Neural cell (in vitro differentiated cells): ENCODE measurements at regions not wholly inside any gene's neighbourhood (a gene's known extent, or its start where the extent isn't known, plus 50 kb on each side); places are given as distances from the start of the nearest gene placed in this dataset.

ENCODE experiments used
- H2AFZ ChIP-seq: fragments of 200-600, 300-800 bp; sonication (generic), shearing (Covaris generic); 2 replicates; pipeline ENCODE4 v1.6.0; 2014; ENCODE audit warnings: low read depth, mild to moderate bottlenecking, antibody characterized with exemption, low read length, moderate library complexity
- H3F3A ChIP-seq: fragments of 200-600 bp; shearing (Covaris generic); 2 replicates; pipeline ENCODE4 v1.6.1; 2016; ENCODE audit warnings: mild to moderate bottlenecking, moderate library complexity, mixed read lengths, antibody characterized with exemption, low read length; ENCODE audit not compliant: insufficient read depth, poor library complexity, severe bottlenecking
- H3K27ac ChIP-seq: fragments of 200-600, 300-800 bp; sonication (generic), shearing (Covaris generic); 2 replicates; pipeline ENCODE4 v1.5.1; 2014; ENCODE audit warnings: mild to moderate bottlenecking, low read length, moderate library complexity
- H3K27me3 ChIP-seq: fragments of 300-800, 200-600 bp; sonication (generic), shearing (Covaris generic); 2 replicates; pipeline ENCODE4 v1.6.0; 2014; ENCODE audit warnings: mild to moderate bottlenecking, low read depth, low read length, moderate library complexity; ENCODE audit not compliant: insufficient read depth
- H3K36me3 ChIP-seq: fragments of 300-800, 200-600 bp; sonication (generic), shearing (Covaris generic); 2 replicates; pipeline ENCODE4 v1.5.1; 2014; ENCODE audit warnings: mild to moderate bottlenecking, antibody characterized with exemption, low read length, moderate library complexity; ENCODE audit not compliant: insufficient read depth
- H3K4me2 ChIP-seq: fragments of 300-800, 200-600 bp; sonication (generic), shearing (Covaris generic); 2 replicates; pipeline ENCODE4 v1.6.0; 2014; ENCODE audit warnings: mild to moderate bottlenecking, low read length
- H3K4me3 ChIP-seq: fragments of 300-800, 200-600 bp; sonication (generic), shearing (Covaris generic); 2 replicates; pipeline ENCODE4 v1.5.1; 2014; ENCODE audit warnings: mild to moderate bottlenecking, low read length, moderate library complexity
- H3K79me2 ChIP-seq: fragments of 200-600 bp; shearing (Covaris generic); replicated peaks from 2 replicates; pipeline ENCODE4 v1.6.0; 2014; ENCODE audit warnings: mild to moderate bottlenecking, low read length, moderate library complexity; ENCODE audit not compliant: insufficient read depth
- H3K9ac ChIP-seq: fragments of 300-800, 200-600 bp; sonication (generic), shearing (Covaris generic); 2 replicates; pipeline ENCODE4 v1.6.1; 2016; ENCODE audit warnings: mild to moderate bottlenecking, low read length, mixed read lengths
- H3K9me2 ChIP-seq: fragments of 200-600 bp; shearing (Covaris generic); 2 replicates; pipeline ENCODE4 v1.6.1; 2016; ENCODE audit warnings: mild to moderate bottlenecking, low read length, mixed read lengths; ENCODE audit not compliant: insufficient read depth
- H3K9me3 ChIP-seq: fragments of 200-600, 300-800 bp; sonication (generic), shearing (Covaris generic); 2 replicates; pipeline ENCODE4 v1.6.1; 2016; ENCODE audit warnings: mild to moderate bottlenecking, mixed run types, low read length, moderate library complexity, mixed read lengths
- H4K20me1 ChIP-seq: fragments of 200-600 bp; shearing (Covaris generic); 2 replicates; pipeline ENCODE4 v1.6.1; 2016; ENCODE audit warnings: mild to moderate bottlenecking, mixed run types; ENCODE audit not compliant: insufficient read depth
- EP300 ChIP-seq: fragments of 450-650 bp; conservative IDR thresholded peaks from 2 replicates; pipeline ENCODE4 v1.6.1; 2014; ENCODE audit warnings: antibody characterized with exemption, mild to moderate bottlenecking, moderate library complexity; ENCODE audit not compliant: poor library complexity, severe bottlenecking
- EZH2 ChIP-seq: fragments of 200-600, 300-800 bp; shearing (Covaris generic), sonication (generic); IDR thresholded peaks from 2 replicates; pipeline ENCODE4 v1.6.1; 2014; ENCODE audit warnings: antibody characterized with exemption, low read length, borderline replicate concordance, mild to moderate bottlenecking; ENCODE audit not compliant: insufficient read depth, poor library complexity, severe bottlenecking
- MXI1 ChIP-seq: fragments of 450-650 bp; conservative IDR thresholded peaks from 2 replicates; pipeline ENCODE4 v1.6.1; 2014; ENCODE audit warnings: antibody characterized with exemption, mild to moderate bottlenecking; ENCODE audit not compliant: poor library complexity, severe bottlenecking
- POLR2AphosphoS5 ChIP-seq: IDR thresholded peaks from 2 replicates; pipeline ENCODE4 v1.6.1; 2012
- RAD21 ChIP-seq: fragments of 450-650 bp; conservative IDR thresholded peaks from 2 replicates; pipeline ENCODE4 v1.6.1; 2014; ENCODE audit warnings: antibody characterized with exemption, mild to moderate bottlenecking, moderate library complexity
- SMC3 ChIP-seq: fragments of 450-650 bp; conservative IDR thresholded peaks from 2 replicates; pipeline ENCODE4 v1.6.1; 2014; ENCODE audit warnings: antibody characterized with exemption, mild to moderate bottlenecking, moderate library complexity; ENCODE audit not compliant: poor library complexity
- TAF1 ChIP-seq: IDR thresholded peaks from 2 replicates; pipeline ENCODE4 v1.6.1; 2012; ENCODE audit warnings: low read depth
- TF ChIP-seq, protein P1 (sequence below): fragments of 450-650 bp; IDR thresholded peaks from 2 replicates; pipeline ENCODE4 v1.5.1; 2014; ENCODE audit warnings: antibody characterized with exemption, mild to moderate bottlenecking, moderate library complexity; ENCODE audit not compliant: poor library complexity, severe bottlenecking
- TF ChIP-seq, protein P2 (sequence below): IDR thresholded peaks from 2 replicates; pipeline ENCODE4 v1.6.1; 2012; ENCODE audit warnings: borderline replicate concordance

DNA sequence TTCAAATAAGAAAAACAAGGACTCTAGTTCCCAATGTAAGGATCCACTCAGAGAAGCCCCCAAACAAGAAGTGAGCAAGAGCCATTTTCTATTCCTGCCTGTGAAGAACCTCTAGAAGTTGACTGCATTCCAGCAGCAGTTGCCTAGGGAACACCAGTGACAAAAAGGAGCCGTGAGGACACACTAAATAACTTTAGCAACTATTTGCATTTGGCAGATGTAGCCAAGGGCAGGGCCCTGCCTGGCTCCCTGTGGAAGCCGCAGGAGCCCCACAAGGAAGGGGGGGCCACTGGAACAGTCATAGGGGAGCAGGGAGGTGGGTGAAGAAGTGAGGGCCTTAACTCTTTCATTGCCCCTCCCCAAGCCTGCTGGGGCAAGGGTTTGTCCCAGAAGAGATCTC is 470.2 kb upstream of the PROK2 start:
- Histone ChIP-seq H2AFZ (no peak overlapping the region), H3K4me2 (no peak overlapping the region)
- TF ChIP-seq TAF1: no peak

GRCh38 chr3:72254483-72254882 is 469.5 kb upstream of the PROK2 start:
- Histone ChIP-seq H3F3A (no peaks in the 10 kb centered on the region), H3K27ac (no peak overlapping the region), H3K9me2 (no peaks in the 10 kb centered on the region), H3K4me3 (no peak overlapping the region), H4K20me1 (no peaks in the 10 kb centered on the region), H3K27me3 (no peaks in the 10 kb centered on the region), H3K79me2 (no peaks in the 10 kb centered on the region), H3K36me3 (no peaks in the 10 kb centered on the region), H3K4me2 (no peak overlapping the region), H2AFZ (no peak overlapping the region), H3K9me3 (no peaks in the 10 kb centered on the region), H3K9ac (no peak overlapping the region)
- TF ChIP-seq TAF1 (no peak), MXI1 (no peak), POLR2AphosphoS5 (no peak), RAD21 (no peak), EP300 (no peak), SMC3 (no peak), EZH2 (no peak)
- TF ChIP-seq, protein P1, sequence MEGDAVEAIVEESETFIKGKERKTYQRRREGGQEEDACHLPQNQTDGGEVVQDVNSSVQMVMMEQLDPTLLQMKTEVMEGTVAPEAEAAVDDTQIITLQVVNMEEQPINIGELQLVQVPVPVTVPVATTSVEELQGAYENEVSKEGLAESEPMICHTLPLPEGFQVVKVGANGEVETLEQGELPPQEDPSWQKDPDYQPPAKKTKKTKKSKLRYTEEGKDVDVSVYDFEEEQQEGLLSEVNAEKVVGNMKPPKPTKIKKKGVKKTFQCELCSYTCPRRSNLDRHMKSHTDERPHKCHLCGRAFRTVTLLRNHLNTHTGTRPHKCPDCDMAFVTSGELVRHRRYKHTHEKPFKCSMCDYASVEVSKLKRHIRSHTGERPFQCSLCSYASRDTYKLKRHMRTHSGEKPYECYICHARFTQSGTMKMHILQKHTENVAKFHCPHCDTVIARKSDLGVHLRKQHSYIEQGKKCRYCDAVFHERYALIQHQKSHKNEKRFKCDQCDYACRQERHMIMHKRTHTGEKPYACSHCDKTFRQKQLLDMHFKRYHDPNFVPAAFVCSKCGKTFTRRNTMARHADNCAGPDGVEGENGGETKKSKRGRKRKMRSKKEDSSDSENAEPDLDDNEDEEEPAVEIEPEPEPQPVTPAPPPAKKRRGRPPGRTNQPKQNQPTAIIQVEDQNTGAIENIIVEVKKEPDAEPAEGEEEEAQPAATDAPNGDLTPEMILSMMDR: no peak
- TF ChIP-seq, protein P2, sequence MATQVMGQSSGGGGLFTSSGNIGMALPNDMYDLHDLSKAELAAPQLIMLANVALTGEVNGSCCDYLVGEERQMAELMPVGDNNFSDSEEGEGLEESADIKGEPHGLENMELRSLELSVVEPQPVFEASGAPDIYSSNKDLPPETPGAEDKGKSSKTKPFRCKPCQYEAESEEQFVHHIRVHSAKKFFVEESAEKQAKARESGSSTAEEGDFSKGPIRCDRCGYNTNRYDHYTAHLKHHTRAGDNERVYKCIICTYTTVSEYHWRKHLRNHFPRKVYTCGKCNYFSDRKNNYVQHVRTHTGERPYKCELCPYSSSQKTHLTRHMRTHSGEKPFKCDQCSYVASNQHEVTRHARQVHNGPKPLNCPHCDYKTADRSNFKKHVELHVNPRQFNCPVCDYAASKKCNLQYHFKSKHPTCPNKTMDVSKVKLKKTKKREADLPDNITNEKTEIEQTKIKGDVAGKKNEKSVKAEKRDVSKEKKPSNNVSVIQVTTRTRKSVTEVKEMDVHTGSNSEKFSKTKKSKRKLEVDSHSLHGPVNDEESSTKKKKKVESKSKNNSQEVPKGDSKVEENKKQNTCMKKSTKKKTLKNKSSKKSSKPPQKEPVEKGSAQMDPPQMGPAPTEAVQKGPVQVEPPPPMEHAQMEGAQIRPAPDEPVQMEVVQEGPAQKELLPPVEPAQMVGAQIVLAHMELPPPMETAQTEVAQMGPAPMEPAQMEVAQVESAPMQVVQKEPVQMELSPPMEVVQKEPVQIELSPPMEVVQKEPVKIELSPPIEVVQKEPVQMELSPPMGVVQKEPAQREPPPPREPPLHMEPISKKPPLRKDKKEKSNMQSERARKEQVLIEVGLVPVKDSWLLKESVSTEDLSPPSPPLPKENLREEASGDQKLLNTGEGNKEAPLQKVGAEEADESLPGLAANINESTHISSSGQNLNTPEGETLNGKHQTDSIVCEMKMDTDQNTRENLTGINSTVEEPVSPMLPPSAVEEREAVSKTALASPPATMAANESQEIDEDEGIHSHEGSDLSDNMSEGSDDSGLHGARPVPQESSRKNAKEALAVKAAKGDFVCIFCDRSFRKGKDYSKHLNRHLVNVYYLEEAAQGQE: no peak

More for the DNA sequence above, 470.2 kb upstream of the PROK2 start:
- H3F3A ChIP-seq: no peaks in the 10 kb centered on the region
- no peaks in the 10 kb centered on the region for H3K9me2 ChIP-seq
- H3K9ac ChIP-seq: no peak overlapping the region
- no peak overlapping the region for H3K4me3 ChIP-seq
- H3K27ac ChIP-seq: no peak overlapping the region
- no peaks in the 10 kb centered on the region for H3K36me3 ChIP-seq
- H4K20me1 ChIP-seq: no peaks in the 10 kb centered on the region
- no peaks in the 10 kb centered on the region for H3K79me2 ChIP-seq
- H3K9me3 ChIP-seq: no peaks in the 10 kb centered on the region
- no peaks in the 10 kb centered on the region for H3K27me3 ChIP-seq

DNA sequence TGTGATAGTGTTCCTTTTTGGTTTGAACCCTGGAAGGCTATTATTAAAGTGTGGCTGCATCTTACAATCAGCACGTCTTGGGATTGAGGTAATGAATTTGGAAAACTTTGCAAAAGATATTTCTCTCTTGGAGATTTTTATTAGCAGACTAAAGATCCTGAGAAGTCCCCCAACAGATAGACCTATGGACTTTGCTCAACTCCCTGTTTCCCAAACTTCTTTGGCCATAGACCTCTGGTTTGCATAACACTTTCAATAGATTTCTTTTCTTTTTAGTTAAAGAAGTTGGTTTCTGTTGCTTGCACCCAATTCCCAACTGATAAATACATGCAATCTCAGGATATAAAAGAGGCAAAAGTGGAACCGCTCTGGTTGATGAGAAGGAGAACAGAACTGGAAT is 465.8 kb upstream of the PROK2 start:
- Histone ChIP-seq H3K79me2 (no peaks in the 10 kb centered on the region), H3K4me3 (no peak overlapping the region)

More for the DNA sequence above, 465.8 kb upstream of the PROK2 start:
- Histone ChIP-seq H3K4me2 (no peak overlapping the region), H3K9me2 (no peaks in the 10 kb centered on the region), H3K27ac (no peak overlapping the region), H3K9me3 (no peaks in the 10 kb centered on the region), H3K9ac (no peak overlapping the region), H3F3A (no peaks in the 10 kb centered on the region), H3K27me3 (no peaks in the 10 kb centered on the region), H2AFZ (no peak overlapping the region), H4K20me1 (no peaks in the 10 kb centered on the region), H3K36me3 (no peaks in the 10 kb centered on the region)
- TF ChIP-seq, protein P1: no peak
- TF ChIP-seq RAD21: no peak
- no peak for TF ChIP-seq POLR2AphosphoS5
- TF ChIP-seq, protein P2: no peak
- no peak for TF ChIP-seq EZH2
- no peak for TF ChIP-seq SMC3
